GM19452 (cell line): ENCODE measurements at regions not wholly inside any gene's neighbourhood (a gene's known extent, or its start where the extent isn't known, plus 50 kb on each side); places are given as distances from the start of the nearest gene placed in this dataset.

Experiments used
- ATAC-seq: cut with Tn5 transposase; IDR thresholded peaks from one replicate; pipeline ENCODE4 v1.9.1; 2021; ENCODE audit not compliant: unreplicated experiment

GRCh38 chr7:47691988-47692387, 110.1 kb upstream of the TNS3 start:
- ATAC-seq, result no peak

GRCh38 chr7:47690902-47691558, 109.1 kb upstream of the TNS3 start:
- no peak for ATAC-seq

- no peak for ATAC-seq
These were observed 107.6 kb upstream of the TNS3 start for GRCh38 chr7:47689558-47689957.

- ATAC-seq, result no peak
These were observed 106.6 kb upstream of the TNS3 start for GRCh38 chr7:47688311-47689100.

- ATAC-seq, result no peak
These were observed 103.9 kb upstream of the TNS3 start for GRCh38 chr7:47685712-47686376.

- no peak for ATAC-seq
These were observed 103.2 kb upstream of the TNS3 start for GRCh38 chr7:47685151-47685550.

- no peak for ATAC-seq
These were observed 102.8 kb upstream of the TNS3 start for GRCh38 chr7:47684728-47685127.

- no peak for ATAC-seq
These were observed 101.6 kb upstream of the TNS3 start for GRCh38 chr7:47683485-47683898.

- no peak for ATAC-seq
These were observed 101.0 kb upstream of the TNS3 start for GRCh38 chr7:47682874-47683273.

- ATAC-seq, result no peak
These were observed 99.4 kb upstream of the TNS3 start for GRCh38 chr7:47681249-47681810.

GRCh38 chr7:47678641-47679380, 96.9 kb upstream of the TNS3 start:
- no peak for ATAC-seq

GRCh38 chr7:47677664-47678063, 95.8 kb upstream of the TNS3 start:
- no peak for ATAC-seq

- ATAC-seq, result no peak
These were observed 95.2 kb upstream of the TNS3 start for GRCh38 chr7:47677093-47677492.

GRCh38 chr7:47672977-47673381, 91.1 kb upstream of the TNS3 start:
- ATAC-seq, result no peak

- no peak for ATAC-seq
These were observed 90.4 kb upstream of the TNS3 start for GRCh38 chr7:47672271-47672791.

GRCh38 chr7:47671358-47671757, 89.4 kb upstream of the TNS3 start:
- no peak for ATAC-seq

GRCh38 chr7:47670729-47671128, 88.8 kb upstream of the TNS3 start:
- peak; percentile 71 for ATAC-seq

- no peak for ATAC-seq
These were observed 88.0 kb upstream of the TNS3 start for GRCh38 chr7:47669901-47670384.

GRCh38 chr7:47669178-47669891, 87.4 kb upstream of the TNS3 start:
- peak; percentile 89 for ATAC-seq
